H1 (cell line): ENCODE measurements at regions not wholly inside any gene's neighbourhood (a gene's known extent, or its start where the extent isn't known, plus 50 kb on each side); places are given as distances from the start of the nearest gene placed in this dataset.

Source experiments
- CHD1 ChIP-seq: IDR thresholded peaks from 2 replicates; pipeline ENCODE4 v1.6.1; 2012; ENCODE audit warnings: low read depth, low read length, improper control_type of control experiment
- CREB1 ChIP-seq: IDR thresholded peaks from 2 replicates; pipeline ENCODE4 v1.6.1; 2012; ENCODE audit warnings: inconsistent platforms
- CTBP2 ChIP-seq: IDR thresholded peaks from 2 replicates; pipeline ENCODE4 v1.7.0; 2011; ENCODE audit warnings: borderline replicate concordance, mild to moderate bottlenecking, moderate library complexity, mixed read lengths, low read length; ENCODE audit not compliant: insufficient read depth, insufficient read length
- EZH2 ChIP-seq: fragments of 200-600 bp; sonication (generic); IDR thresholded peaks from 2 replicates; pipeline ENCODE4 v1.7.1; 2012; ENCODE audit warnings: low read depth, mild to moderate bottlenecking, moderate library complexity, low read length, inconsistent platforms; ENCODE audit not compliant: severe bottlenecking
- HDAC2 ChIP-seq, 2 experiments: fragments of 300-600 bp in 1 of 2; sonication (generic) in 1 of 2; IDR thresholded peaks; 2 replicates each; pipeline ENCODE4 v1.6.1; 2011 to 2012; ENCODE audit warnings: low read depth in 2 of 2, low read length in 2 of 2, mild to moderate bottlenecking in 2 of 2, moderate library complexity in 2 of 2, borderline replicate concordance in 1 of 2, inconsistent platforms in 1 of 2
- NANOG ChIP-seq: IDR thresholded peaks from 2 replicates; pipeline ENCODE4 v1.6.1; 2011; ENCODE audit warnings: low read length, low read depth, mild to moderate bottlenecking, inconsistent platforms; ENCODE audit not compliant: insufficient read depth, poor library complexity, severe bottlenecking
- POLR2A ChIP-seq, 2 experiments: IDR thresholded peaks; 1 replicate in 1 of 2; 2 replicates in 1 of 2; pipeline ENCODE4 v1.6.1; 2011; ENCODE audit warnings: low read depth in 2 of 2, low read length in 2 of 2, mild to moderate bottlenecking in 2 of 2; ENCODE audit errors: control extremely low read depth in 1 of 2
- SIN3A ChIP-seq, 2 experiments: IDR thresholded peaks in 1 of 2; conservative IDR thresholded peaks in 1 of 2; 2 replicates each; pipeline ENCODE4 v1.6.1; 2011 to 2012; ENCODE audit warnings: low read length in 2 of 2, improper control_type of control experiment in 1 of 2, low read depth in 1 of 2, mild to moderate bottlenecking in 1 of 2
- TEAD4 ChIP-seq: IDR thresholded peaks from 2 replicates; pipeline ENCODE4 v1.6.1; 2012; ENCODE audit warnings: low read depth, low read length, inconsistent platforms, mixed read lengths
- TF ChIP-seq, protein P1 (sequence below): fragments of 300-600 bp; sonication (generic); IDR thresholded peaks from 2 replicates; pipeline ENCODE4 v1.7.1; 2012; ENCODE audit warnings: low read length, moderate library complexity, mild to moderate bottlenecking, inconsistent platforms; ENCODE audit not compliant: insufficient replicate concordance

DNA sequence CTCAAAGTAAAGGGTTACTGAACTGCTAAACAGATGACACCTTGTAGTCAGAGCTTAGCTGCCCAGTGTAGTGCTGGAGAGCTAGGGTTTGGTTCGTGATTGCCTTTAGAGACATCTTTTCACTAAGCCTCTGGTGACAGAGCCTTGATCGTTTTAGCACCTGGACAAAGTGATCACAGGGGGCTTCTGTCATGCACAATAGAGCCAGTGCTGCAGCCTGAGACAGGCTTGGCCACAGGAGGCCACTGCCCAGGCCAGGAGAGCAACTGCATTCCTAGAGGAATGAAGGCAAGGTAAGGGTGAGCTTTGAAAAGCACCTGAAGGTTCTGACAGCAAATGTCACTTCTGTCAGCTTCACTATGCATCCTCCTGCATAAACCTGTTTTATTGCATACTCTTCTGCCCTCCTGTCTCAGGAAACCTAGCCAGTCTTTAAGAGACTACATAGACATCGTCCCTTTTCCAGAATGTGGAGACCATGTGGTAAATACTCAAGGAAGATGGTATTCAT, 122.9 kb downstream of the NPY start (continued):
- TF ChIP-seq, protein P1, sequence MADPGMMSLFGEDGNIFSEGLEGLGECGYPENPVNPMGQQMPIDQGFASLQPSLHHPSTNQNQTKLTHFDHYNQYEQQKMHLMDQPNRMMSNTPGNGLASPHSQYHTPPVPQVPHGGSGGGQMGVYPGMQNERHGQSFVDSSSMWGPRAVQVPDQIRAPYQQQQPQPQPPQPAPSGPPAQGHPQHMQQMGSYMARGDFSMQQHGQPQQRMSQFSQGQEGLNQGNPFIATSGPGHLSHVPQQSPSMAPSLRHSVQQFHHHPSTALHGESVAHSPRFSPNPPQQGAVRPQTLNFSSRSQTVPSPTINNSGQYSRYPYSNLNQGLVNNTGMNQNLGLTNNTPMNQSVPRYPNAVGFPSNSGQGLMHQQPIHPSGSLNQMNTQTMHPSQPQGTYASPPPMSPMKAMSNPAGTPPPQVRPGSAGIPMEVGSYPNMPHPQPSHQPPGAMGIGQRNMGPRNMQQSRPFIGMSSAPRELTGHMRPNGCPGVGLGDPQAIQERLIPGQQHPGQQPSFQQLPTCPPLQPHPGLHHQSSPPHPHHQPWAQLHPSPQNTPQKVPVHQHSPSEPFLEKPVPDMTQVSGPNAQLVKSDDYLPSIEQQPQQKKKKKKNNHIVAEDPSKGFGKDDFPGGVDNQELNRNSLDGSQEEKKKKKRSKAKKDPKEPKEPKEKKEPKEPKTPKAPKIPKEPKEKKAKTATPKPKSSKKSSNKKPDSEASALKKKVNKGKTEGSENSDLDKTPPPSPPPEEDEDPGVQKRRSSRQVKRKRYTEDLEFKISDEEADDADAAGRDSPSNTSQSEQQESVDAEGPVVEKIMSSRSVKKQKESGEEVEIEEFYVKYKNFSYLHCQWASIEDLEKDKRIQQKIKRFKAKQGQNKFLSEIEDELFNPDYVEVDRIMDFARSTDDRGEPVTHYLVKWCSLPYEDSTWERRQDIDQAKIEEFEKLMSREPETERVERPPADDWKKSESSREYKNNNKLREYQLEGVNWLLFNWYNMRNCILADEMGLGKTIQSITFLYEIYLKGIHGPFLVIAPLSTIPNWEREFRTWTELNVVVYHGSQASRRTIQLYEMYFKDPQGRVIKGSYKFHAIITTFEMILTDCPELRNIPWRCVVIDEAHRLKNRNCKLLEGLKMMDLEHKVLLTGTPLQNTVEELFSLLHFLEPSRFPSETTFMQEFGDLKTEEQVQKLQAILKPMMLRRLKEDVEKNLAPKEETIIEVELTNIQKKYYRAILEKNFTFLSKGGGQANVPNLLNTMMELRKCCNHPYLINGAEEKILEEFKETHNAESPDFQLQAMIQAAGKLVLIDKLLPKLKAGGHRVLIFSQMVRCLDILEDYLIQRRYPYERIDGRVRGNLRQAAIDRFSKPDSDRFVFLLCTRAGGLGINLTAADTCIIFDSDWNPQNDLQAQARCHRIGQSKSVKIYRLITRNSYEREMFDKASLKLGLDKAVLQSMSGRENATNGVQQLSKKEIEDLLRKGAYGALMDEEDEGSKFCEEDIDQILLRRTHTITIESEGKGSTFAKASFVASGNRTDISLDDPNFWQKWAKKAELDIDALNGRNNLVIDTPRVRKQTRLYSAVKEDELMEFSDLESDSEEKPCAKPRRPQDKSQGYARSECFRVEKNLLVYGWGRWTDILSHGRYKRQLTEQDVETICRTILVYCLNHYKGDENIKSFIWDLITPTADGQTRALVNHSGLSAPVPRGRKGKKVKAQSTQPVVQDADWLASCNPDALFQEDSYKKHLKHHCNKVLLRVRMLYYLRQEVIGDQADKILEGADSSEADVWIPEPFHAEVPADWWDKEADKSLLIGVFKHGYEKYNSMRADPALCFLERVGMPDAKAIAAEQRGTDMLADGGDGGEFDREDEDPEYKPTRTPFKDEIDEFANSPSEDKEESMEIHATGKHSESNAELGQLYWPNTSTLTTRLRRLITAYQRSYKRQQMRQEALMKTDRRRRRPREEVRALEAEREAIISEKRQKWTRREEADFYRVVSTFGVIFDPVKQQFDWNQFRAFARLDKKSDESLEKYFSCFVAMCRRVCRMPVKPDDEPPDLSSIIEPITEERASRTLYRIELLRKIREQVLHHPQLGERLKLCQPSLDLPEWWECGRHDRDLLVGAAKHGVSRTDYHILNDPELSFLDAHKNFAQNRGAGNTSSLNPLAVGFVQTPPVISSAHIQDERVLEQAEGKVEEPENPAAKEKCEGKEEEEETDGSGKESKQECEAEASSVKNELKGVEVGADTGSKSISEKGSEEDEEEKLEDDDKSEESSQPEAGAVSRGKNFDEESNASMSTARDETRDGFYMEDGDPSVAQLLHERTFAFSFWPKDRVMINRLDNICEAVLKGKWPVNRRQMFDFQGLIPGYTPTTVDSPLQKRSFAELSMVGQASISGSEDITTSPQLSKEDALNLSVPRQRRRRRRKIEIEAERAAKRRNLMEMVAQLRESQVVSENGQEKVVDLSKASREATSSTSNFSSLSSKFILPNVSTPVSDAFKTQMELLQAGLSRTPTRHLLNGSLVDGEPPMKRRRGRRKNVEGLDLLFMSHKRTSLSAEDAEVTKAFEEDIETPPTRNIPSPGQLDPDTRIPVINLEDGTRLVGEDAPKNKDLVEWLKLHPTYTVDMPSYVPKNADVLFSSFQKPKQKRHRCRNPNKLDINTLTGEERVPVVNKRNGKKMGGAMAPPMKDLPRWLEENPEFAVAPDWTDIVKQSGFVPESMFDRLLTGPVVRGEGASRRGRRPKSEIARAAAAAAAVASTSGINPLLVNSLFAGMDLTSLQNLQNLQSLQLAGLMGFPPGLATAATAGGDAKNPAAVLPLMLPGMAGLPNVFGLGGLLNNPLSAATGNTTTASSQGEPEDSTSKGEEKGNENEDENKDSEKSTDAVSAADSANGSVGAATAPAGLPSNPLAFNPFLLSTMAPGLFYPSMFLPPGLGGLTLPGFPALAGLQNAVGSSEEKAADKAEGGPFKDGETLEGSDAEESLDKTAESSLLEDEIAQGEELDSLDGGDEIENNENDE, result peak; percentile 51
- peak; percentile 99 for TF ChIP-seq CTBP2
- peak in 1 of 2 experiments; percentile 60; a peak in 1 of 3 replicates for TF ChIP-seq POLR2A (IDR thresholded peaks at IDR 0.05; ENCODE audit: control extremely low read depth in 1 of 2, low read depth in 2 of 2, low read length in 2 of 2)
- TF ChIP-seq NANOG, result peak; percentile 66
- no peak for TF ChIP-seq EZH2
- TF ChIP-seq HDAC2 (IDR thresholded peaks at IDR 0.05; ENCODE audit: borderline replicate concordance in 1 of 2, low read depth in 2 of 2, low read length in 2 of 2), result peak; percentile 36 to 78; a peak in 2 of 4 replicates
- no peak for TF ChIP-seq CHD1
- peak; percentile 77 for TF ChIP-seq TEAD4
- TF ChIP-seq CREB1, result no peak
- TF ChIP-seq SIN3A (conservative IDR thresholded peaks at IDR 0.05 in 1 of 2, IDR thresholded peaks at IDR 0.05 in 1 of 2; ENCODE audit: low read depth in 1 of 2, low read length in 2 of 2), result peak; percentile 99
